ENCODE measurements at regions not wholly inside any gene's neighbourhood (a gene's known extent, or its start where the extent isn't known, plus 50 kb on each side); places are given as distances from the start of the nearest gene placed in this dataset.

DNA sequence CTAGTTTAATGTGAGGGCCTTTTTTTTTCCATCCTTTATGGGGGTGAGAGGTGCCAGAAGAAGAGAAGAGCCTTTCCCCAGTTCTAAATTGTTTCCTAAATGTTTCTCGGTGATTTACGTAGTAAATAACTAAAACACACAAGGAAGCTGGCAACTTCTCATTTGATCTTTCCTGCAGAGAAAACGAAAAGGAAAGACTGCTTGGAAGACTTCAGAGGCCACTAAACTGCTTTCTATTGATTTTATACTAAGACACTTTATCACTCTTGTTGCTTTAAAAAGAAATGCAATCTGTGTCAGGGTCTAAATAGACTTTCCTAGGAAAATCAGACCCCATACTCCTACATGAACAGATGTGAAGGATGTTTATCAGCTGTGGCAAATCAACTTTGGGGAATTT is 52.1 kb upstream of the KAZN start:
- H3K4me3 ChIP-seq (replicated peaks in 1 of 3; ENCODE audit: insufficient read depth in 1 of 3, low read depth in 2 of 3, low read length in 3 of 3) = no peak overlapping the region
- no peak overlapping the region for H2AFZ ChIP-seq (ENCODE audit: low read length)
- no peak for TF ChIP-seq ZNF557 (CRISPR knock-in tag; IDR thresholded peaks at IDR 0.05)
- TF ChIP-seq, protein P1, sequence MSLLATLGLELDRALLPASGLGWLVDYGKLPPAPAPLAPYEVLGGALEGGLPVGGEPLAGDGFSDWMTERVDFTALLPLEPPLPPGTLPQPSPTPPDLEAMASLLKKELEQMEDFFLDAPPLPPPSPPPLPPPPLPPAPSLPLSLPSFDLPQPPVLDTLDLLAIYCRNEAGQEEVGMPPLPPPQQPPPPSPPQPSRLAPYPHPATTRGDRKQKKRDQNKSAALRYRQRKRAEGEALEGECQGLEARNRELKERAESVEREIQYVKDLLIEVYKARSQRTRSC (CRISPR knock-in tag; IDR thresholded peaks at IDR 0.05; ENCODE audit: low read depth) = no peak
- no peak for TF ChIP-seq PAWR (CRISPR knock-in tag; IDR thresholded peaks at IDR 0.05; ENCODE audit: borderline replicate concordance)
- no peak for TF ChIP-seq ATRX (CRISPR knock-in tag; IDR thresholded peaks at IDR 0.05; ENCODE audit: borderline replicate concordance)
- TF ChIP-seq RBAK (CRISPR knock-in tag; IDR thresholded peaks at IDR 0.05) = no peak
- no peak for TF ChIP-seq POLR2G (IDR thresholded peaks at IDR 0.05; ENCODE audit: low read depth, low read length)
- TF ChIP-seq MBD4 (IDR thresholded peaks at IDR 0.05; ENCODE audit: borderline replicate concordance, low read length) = no peak
- TF ChIP-seq ARNT (IDR thresholded peaks at IDR 0.05) = no peak
- TF ChIP-seq ONECUT2 (CRISPR knock-in tag; IDR thresholded peaks at IDR 0.05) = no peak
- no peak for TF ChIP-seq NR2C2 (CRISPR knock-in tag; IDR thresholded peaks at IDR 0.05; ENCODE audit: borderline replicate concordance)
- no peak for TF ChIP-seq DPF2 (CRISPR knock-in tag; IDR thresholded peaks at IDR 0.05; ENCODE audit: borderline replicate concordance, low read depth)
- TF ChIP-seq ZSCAN30 (CRISPR knock-in tag; IDR thresholded peaks at IDR 0.05) = no peak
- no peak for TF ChIP-seq ZNF232 (CRISPR knock-in tag; IDR thresholded peaks at IDR 0.05; ENCODE audit: borderline replicate concordance)
- TF ChIP-seq ERF (CRISPR knock-in tag; IDR thresholded peaks at IDR 0.05) = no peak
- H3K4me2 ChIP-seq (ENCODE audit: low read depth, low read length) = no peak overlapping the region
- in situ Hi-C loops (cut with HindIII; ENCODE audit: extremely low pct_ligation_motif_present, low pct_unique_long_range_greater_than_20kb) (no loop called here), intact Hi-C loops (cut with micrococcal nuclease; ENCODE audit: unreplicated experiment) (no loop called here)
- H3K36me3 ChIP-seq (replicated peaks in 1 of 2; ENCODE audit: control insufficient read depth in 1 of 2, insufficient read depth in 2 of 2, low read length in 2 of 2) = no peaks in the 10 kb centered on the region
- H3K9ac ChIP-seq (ENCODE audit: insufficient read depth, low read depth, low read length) = no peak overlapping the region
- H3K27me3 ChIP-seq (ENCODE audit: control insufficient read depth in 1 of 2, insufficient read depth in 2 of 2, low read length in 2 of 2) = peaks cover 1 to 10% of the 10 kb centered on the region in 2 experiments; a peak in 2 of 5 replicates
- BruUV-seq (replicated peaks) = no TSS peak
- no peak overlapping the region for H3K27ac ChIP-seq (ENCODE audit: extremely low read length, insufficient read depth, low read length)
- DNase-seq (ENCODE audit: low spot score) (no peak), FAIRE-seq (no peak), ATAC-seq (no peak)
- no peaks in the 10 kb centered on the region for H4K20me1 ChIP-seq (ENCODE audit: insufficient read depth, low read length)
- H3K79me2 ChIP-seq (ENCODE audit: insufficient read depth, low read length) = no peaks in the 10 kb centered on the region
- ChIA-PET CTCF (ENCODE audit: low intra/inter-chr PET ratio, low total read pairs) (no interaction called here), POLR2A (no interaction called here)
- WGBS (ENCODE audit: low lambda C conversion rate) = 0% methylated on average over 3 of the region's 3 CpGs
- no peaks in the 10 kb centered on the region for H3K9me3 ChIP-seq (ENCODE audit: low read length)
- H3K4me1 ChIP-seq (ENCODE audit: insufficient read depth, low read length) = no peaks in the 10 kb centered on the region

Small RNA genes lying in the stretch of these regions (small RNA-seq; reads per million reads assigned to genes)
- gene RNU6-1265P (ENCODE audit: insufficient read depth in 2 of 3, insufficient read length in 3 of 3, low read depth in 2 of 3, low replicate concordance in 1 of 3) = 0 to 0.33 (median 0.10) reads per million in 3 experiments
